Small intestine (tissue), 7 donors: ENCODE measurements at regions not wholly inside any gene's neighbourhood (a gene's known extent, or its start where the extent isn't known, plus 50 kb on each side); places are given as distances from the start of the nearest gene placed in this dataset.

Experiments used
- DNase-seq, 2 donors: peaks; one replicate each; pipeline versions ENCODE4 v3.0.0 to v3.0.0-alpha.2; 2013
- FAIRE-seq: peaks from 2 replicates; lab custom pipeline; 2012; peaks lifted over from hg19 to GRCh38; lab: Jason Lieb, UNC
- H3K27ac ChIP-seq, 3 donors: one replicate each; pipeline ENCODE4 v1.5.1; 2013; ENCODE audit warnings: low read length in 2 of 3, mild to moderate bottlenecking in 2 of 3, control low read depth in 1 of 3, inconsistent platforms in 1 of 3, low read depth in 1 of 3, moderate library complexity in 1 of 3
- H3K27me3 ChIP-seq, 3 donors: one replicate each; pipeline ENCODE4 v1.6.1; 2013; ENCODE audit warnings: low read length in 3 of 3, inconsistent platforms in 1 of 3; ENCODE audit not compliant: control insufficient read depth in 3 of 3, insufficient read depth in 3 of 3
- H3K36me3 ChIP-seq, 3 donors: one replicate each; pipeline ENCODE4 v1.6.1; 2013; ENCODE audit warnings: low read length in 3 of 3, inconsistent platforms in 1 of 3, low read depth in 1 of 3, mild to moderate bottlenecking in 1 of 3, moderate library complexity in 1 of 3; ENCODE audit not compliant: control insufficient read depth in 3 of 3, insufficient read depth in 2 of 3
- H3K4me1 ChIP-seq, 3 donors: one replicate each; pipeline ENCODE4 v1.6.1; 2013; ENCODE audit warnings: low read length in 2 of 3, inconsistent platforms in 1 of 3, low read depth in 1 of 3, mild to moderate bottlenecking in 1 of 3, moderate library complexity in 1 of 3; ENCODE audit not compliant: control insufficient read depth in 3 of 3, insufficient read depth in 2 of 3
- H3K4me3 ChIP-seq, 3 donors: one replicate each; pipeline ENCODE4 v1.5.1; 2013; ENCODE audit warnings: low read length in 3 of 3, control low read depth in 1 of 3, inconsistent platforms in 1 of 3, low read depth in 1 of 3, mild to moderate bottlenecking in 1 of 3, moderate library complexity in 1 of 3
- H3K9me3 ChIP-seq, 2 donors: one replicate each; pipeline ENCODE4 v1.6.1; 2013; ENCODE audit warnings: low read depth in 1 of 2, low read length in 1 of 2; ENCODE audit not compliant: control insufficient read depth in 2 of 2, insufficient read depth in 1 of 2
- whole genome bisulfite sequencing, 3 donors: extraction: QIAGEN DNeasy Blood & Tissue Kit; methylation state at CpG; one replicate each; pipeline ENCODE4 v1.1.7; 2013; 5-methylcytosine and 5-hydroxymethylcytosine counted together
- donor health status: healthy with polysubstance abuse.
- donor health status: control.
- donor health status: control.
- donor health status: Bipolar disorder and iron deficiency.
- donor health status: healthy.

DNA sequence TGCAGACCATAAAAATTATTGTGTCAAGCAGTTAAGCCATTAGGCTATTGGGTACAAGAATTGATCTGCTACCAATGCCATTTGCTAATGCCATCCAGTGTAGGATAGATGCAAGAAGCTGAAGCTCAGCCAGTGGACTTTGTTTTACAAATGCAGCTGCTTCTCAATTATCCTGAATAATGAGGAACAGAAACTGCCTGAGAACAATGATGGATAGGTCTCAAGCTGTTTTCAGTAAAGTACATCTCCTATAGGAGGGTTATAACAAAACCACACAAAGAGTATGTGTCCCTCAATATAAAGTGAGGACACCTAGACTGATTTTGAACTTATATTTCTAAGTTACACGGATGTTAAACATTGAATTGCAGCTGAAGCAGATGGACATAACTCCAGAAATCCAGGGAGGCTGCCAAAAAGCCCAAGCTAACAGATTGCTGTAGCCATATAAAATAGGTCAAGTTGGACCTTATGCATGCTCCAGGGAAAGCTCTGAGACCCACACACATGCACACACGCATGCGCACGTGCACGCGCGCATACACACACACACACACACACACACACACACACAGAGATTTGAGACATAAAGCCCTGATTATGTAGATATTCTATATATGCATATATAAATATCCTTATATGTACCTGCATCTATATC is 482.7 kb upstream of the CD180 start:
- Histone ChIP-seq H3K4me3 (no peak overlapping the region), H3K27me3 (no peaks in the 10 kb centered on the region), H3K27ac (no peak overlapping the region), H3K4me1 (no peaks in the 10 kb centered on the region), H3K9me3 (no peaks in the 10 kb centered on the region), H3K36me3 (no peaks in the 10 kb centered on the region)
- FAIRE-seq = no peak
- 89 to 90% (median 90%) methylated on average over 7 of the region's 7 CpGs for WGBS, 3 donors
- no peak for DNase-seq

DNA sequence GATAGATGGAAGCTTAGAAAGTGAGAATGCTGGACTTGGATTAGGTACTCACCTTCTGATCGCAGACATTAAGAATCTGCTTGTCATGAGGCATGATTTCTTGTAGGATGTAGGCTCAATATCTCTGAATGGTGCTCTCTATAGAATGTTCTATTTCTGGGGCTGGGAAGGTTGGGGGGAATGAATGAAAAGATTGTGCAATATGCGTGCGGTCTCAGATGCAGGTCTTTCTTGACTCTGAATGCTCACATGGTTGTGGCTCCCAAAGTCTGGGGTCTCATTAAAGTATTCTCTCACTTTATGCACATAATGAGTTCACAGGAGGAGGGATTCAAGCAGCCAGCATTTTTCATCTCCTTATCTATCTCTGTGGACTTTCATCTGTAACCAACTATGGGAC is 482.0 kb upstream of the CD180 start:
- Histone ChIP-seq H3K27me3 (no peaks in the 10 kb centered on the region), H3K9me3 (no peaks in the 10 kb centered on the region), H3K4me3 (no peak overlapping the region), H3K27ac (no peak overlapping the region), H3K36me3 (no peaks in the 10 kb centered on the region), H3K4me1 (no peaks in the 10 kb centered on the region)
- 96 to 97% (median 96%) methylated on average over 3 of the region's 3 CpGs for WGBS, 3 donors
- DNase-seq = no peak
- FAIRE-seq = no peak

GRCh38 chr5:67677422-67677970 is 480.9 kb upstream of the CD180 start:
- Histone ChIP-seq H3K4me1 (no peaks in the 10 kb centered on the region), H3K27me3 (no peaks in the 10 kb centered on the region), H3K36me3 (no peaks in the 10 kb centered on the region), H3K27ac (no peak overlapping the region), H3K4me3 (no peak overlapping the region), H3K9me3 (no peaks in the 10 kb centered on the region)
- whole genome bisulfite sequencing, 3 donors = 87 to 94% (median 92%) methylated on average over 2 of the region's 2 CpGs
- FAIRE-seq (no peak), DNase-seq (peak in 1 of 2 donors; percentile 20)

DNA sequence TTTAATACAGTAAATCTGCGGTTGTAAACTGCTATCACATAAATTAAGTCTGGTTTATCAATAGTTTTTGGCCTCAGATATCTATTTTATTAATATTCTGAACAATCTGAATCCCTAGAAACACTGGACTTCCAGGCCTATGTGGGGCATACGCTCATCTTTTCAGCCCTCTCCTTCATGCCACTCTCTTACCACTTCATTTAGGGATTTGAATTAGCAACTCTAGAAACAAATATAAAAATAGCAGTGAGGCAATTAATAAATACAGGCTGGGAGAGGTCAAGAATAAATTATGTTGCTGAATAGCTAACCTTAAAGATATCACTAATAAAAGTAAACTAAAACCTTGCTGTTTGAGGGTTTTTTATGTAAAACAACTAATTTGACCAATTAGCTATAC is 480.3 kb upstream of the CD180 start:
- Histone ChIP-seq H3K4me3 (no peak overlapping the region), H3K27ac (no peak overlapping the region), H3K27me3 (no peaks in the 10 kb centered on the region), H3K4me1 (no peaks in the 10 kb centered on the region), H3K9me3 (no peaks in the 10 kb centered on the region), H3K36me3 (no peaks in the 10 kb centered on the region)
- DNase-seq = no peak
- no peak for FAIRE-seq
- 80 to 91% (median 88%) methylated on average over 2 of the region's 2 CpGs for WGBS, 3 donors

GRCh38 chr5:67674159-67674655 is 477.6 kb upstream of the CD180 start:
- Histone ChIP-seq H3K9me3 (peaks cover 0 to 5% of the 10 kb centered on the region in 2 donors), H3K27me3 (no peaks in the 10 kb centered on the region), H3K4me3 (no peak overlapping the region), H3K36me3 (no peaks in the 10 kb centered on the region), H3K27ac (no peak overlapping the region), H3K4me1 (no peaks in the 10 kb centered on the region)
- no peak for DNase-seq
- FAIRE-seq = no peak

DNA sequence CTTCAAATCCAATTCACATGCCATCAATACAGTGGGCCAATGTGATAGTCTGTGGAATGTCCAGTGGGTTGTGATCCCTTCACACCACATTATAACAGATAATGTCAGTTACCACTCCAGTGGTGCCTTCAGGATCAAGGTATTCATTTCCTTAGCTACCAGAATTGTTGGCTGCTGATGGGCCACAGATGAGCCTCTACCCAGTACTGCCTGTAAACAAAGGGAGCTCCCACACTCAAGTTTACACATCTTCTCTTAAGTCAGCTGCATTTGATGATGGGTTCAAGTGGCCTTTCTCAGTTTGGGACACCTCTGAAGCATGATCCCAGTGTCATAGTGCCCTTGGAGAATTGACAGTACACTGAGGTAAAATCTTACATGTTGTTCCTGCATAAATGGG is 477.0 kb upstream of the CD180 start:
- H3K27me3 ChIP-seq = no peaks in the 10 kb centered on the region
- H3K36me3 ChIP-seq = no peaks in the 10 kb centered on the region
- no peaks in the 10 kb centered on the region for H3K4me1 ChIP-seq
- DNase-seq (no peak), FAIRE-seq (no peak)
- H3K27ac ChIP-seq = no peak overlapping the region
- peaks cover 0 to 7% of the 10 kb centered on the region in 2 donors for H3K9me3 ChIP-seq
- no peak overlapping the region for H3K4me3 ChIP-seq

DNA sequence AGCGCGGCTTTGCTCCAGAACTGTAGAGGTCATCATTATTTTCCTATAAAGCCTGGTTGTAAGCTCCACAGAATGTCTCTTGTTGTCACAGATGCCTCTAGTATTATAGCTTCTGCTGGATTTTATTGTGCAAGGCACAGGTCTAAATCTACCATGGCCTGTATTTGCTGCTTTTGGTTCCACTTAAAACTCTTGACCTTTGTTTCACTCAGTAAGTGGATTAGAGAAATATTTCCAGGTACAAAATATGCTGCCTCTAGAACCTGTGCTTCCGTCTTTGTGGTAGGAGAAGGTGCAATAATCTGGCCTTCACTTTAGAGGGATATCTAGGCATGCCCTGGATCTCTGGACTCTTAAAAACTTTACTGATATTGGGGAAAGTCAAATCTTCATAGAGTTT is 476.6 kb upstream of the CD180 start:
- 96 to 100% (median 97%) methylated on average over 3 of the region's 3 CpGs for WGBS, 3 donors
- DNase-seq (no peak), FAIRE-seq (no peak)
- H3K36me3 ChIP-seq = no peaks in the 10 kb centered on the region
- no peaks in the 10 kb centered on the region for H3K27me3 ChIP-seq
- H3K4me1 ChIP-seq = no peaks in the 10 kb centered on the region
- no peak overlapping the region for H3K27ac ChIP-seq
- H3K9me3 ChIP-seq = peaks cover 0 to 7% of the 10 kb centered on the region in 2 donors
- no peak overlapping the region for H3K4me3 ChIP-seq

DNA sequence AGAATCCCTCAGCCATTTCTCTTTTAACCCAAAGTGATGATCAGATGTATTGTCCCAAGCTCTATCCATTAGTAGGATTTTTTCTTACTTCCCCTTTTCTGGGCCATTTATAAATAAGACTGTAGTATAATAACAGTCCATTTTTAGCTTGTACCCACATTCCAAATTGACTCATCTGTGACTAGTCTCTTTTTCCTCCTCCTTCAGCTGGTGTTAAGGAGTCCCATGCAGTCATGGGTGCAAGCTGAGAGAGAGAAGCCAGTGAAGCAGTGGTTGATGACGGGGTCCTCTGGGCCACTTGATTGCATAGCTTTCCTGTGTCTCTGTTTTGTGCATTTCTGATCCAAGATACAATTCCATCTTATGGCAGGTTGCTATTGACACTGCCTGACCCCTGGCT is 476.0 kb upstream of the CD180 start:
- FAIRE-seq (no peak), DNase-seq (no peak)
- Histone ChIP-seq H3K9me3 (peaks cover 0 to 7% of the 10 kb centered on the region in 2 donors), H3K27ac (no peak overlapping the region), H3K27me3 (no peaks in the 10 kb centered on the region), H3K4me1 (no peaks in the 10 kb centered on the region), H3K36me3 (no peaks in the 10 kb centered on the region), H3K4me3 (no peak overlapping the region)
- 82 to 88% (median 84%) methylated on average over 1 of the region's 1 CpG for WGBS, 3 donors

DNA sequence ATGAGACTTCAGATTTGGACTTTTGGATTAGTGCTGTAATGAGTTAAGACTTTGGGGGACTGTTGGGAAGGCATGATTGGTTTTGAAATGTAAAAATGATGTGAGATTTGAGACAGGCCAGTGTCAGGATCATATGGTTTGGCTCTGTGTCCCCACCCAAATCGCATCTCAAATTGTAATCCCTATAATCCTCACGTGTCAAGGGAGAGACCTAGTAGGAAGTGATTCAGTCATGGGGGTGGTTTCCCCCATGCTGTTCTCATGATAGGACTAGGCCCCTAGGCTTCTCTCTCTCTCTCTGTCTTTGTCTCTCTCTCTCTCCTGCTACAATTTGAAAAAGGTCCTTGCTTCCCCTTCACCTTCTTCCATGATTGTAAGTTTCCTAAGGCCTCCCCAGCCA is 473.3 kb upstream of the CD180 start:
- H3K9me3 ChIP-seq = peaks cover 2 to 22% of the 10 kb centered on the region in 2 donors
- FAIRE-seq (no peak), DNase-seq (no peak)
- WGBS, 3 donors = 83 to 94% (median 93%) methylated on average over 2 of the region's 2 CpGs
- H3K27ac ChIP-seq = no peak overlapping the region
- no peaks in the 10 kb centered on the region for H3K36me3 ChIP-seq
- H3K4me1 ChIP-seq = no peaks in the 10 kb centered on the region
- no peak overlapping the region for H3K4me3 ChIP-seq
- H3K27me3 ChIP-seq = no peaks in the 10 kb centered on the region
